ENCODE measurements at regions not wholly inside any gene's neighbourhood (a gene's known extent, or its start where the extent isn't known, plus 50 kb on each side); places are given as distances from the start of the nearest gene placed in this dataset.

DNA sequence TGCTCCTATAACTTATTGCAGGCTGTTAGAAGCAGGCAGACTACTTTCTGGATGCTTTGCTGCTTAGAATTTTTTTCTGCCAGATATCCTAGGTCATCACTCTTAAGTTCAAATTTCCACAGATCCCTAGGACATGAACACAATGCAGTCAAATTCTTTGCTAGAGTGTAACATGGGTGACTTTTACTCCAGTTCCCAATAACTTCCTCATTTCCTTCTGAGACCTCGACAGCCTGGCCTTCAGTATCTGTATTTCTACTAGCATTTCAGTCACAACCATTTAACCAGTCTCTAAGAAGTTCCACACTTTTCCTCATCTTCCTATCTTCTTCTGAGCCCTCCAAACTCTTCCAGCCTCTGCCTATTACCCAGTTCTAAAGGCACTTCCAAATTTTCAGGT is 60.4 kb upstream of the ZBED5 start:
- no peaks in the 10 kb centered on the region for H3K79me2 ChIP-seq (ENCODE audit: control insufficient read depth, insufficient read depth, low read length, poor library complexity)
- no peak overlapping the region for H3K4me2 ChIP-seq (ENCODE audit: low read length)
- H3K14ac ChIP-seq (ENCODE audit: low read length) = no peak overlapping the region
- no peak overlapping the region for H4K91ac ChIP-seq (ENCODE audit: low read depth, low read length)
- no peak overlapping the region for H4K12ac ChIP-seq (ENCODE audit: low read depth, low read length)
- no peak overlapping the region for H3K23ac ChIP-seq (ENCODE audit: low read length)
- no peak overlapping the region for H2AK5ac ChIP-seq (ENCODE audit: low read length)
- no peak overlapping the region for H2AFZ ChIP-seq (ENCODE audit: insufficient read depth, low read length, poor library complexity)
- H3K79me1 ChIP-seq (ENCODE audit: low read length) = no peaks in the 10 kb centered on the region
- DNase-seq = no peak
- no peak overlapping the region for H3K4me3 ChIP-seq (ENCODE audit: low read depth, low read length)
- no peaks in the 10 kb centered on the region for H3K4me1 ChIP-seq (ENCODE audit: control insufficient read depth in 1 of 2, insufficient read depth in 2 of 2, low read length in 2 of 2)
- no peak overlapping the region for H2BK120ac ChIP-seq (ENCODE audit: insufficient read depth, low read length, poor library complexity)
- H3K4ac ChIP-seq (ENCODE audit: low read depth, low read length) = no peak overlapping the region
- no peak overlapping the region for H2BK12ac ChIP-seq (ENCODE audit: low read length)
- no peak overlapping the region for H4K8ac ChIP-seq (ENCODE audit: low read depth, low read length)
- no peaks in the 10 kb centered on the region for H3K27me3 ChIP-seq (ENCODE audit: insufficient read depth, low read length)
- no CpG with 5 or more reads among the region's 1 CpG for WGBS (ENCODE audit: extremely low coverage, insufficient coverage, insufficient read length)
- H3K27ac ChIP-seq (ENCODE audit: low read depth, low read length) = no peak overlapping the region
- H2BK5ac ChIP-seq (ENCODE audit: low read depth, low read length, poor library complexity) = no peak overlapping the region
- H3K18ac ChIP-seq (ENCODE audit: low read length) = no peak overlapping the region
- H3K36me3 ChIP-seq (ENCODE audit: control insufficient read depth in 1 of 2, insufficient read depth in 2 of 2, low read length in 2 of 2) = no peaks in the 10 kb centered on the region
- no peak overlapping the region for H3K9ac ChIP-seq (ENCODE audit: low read length)
- H3K9me3 ChIP-seq (ENCODE audit: insufficient read depth, low read depth, low read length) = peaks cover 8% of the 10 kb centered on the region

GRCh38 chr11:10917802-10918201 is 59.9 kb upstream of the ZBED5 start:
- Histone ChIP-seq H3K9me3 (ENCODE audit: insufficient read depth, low read depth, low read length) (peaks cover 8% of the 10 kb centered on the region), H4K91ac (ENCODE audit: low read depth, low read length) (no peak overlapping the region), H3K4ac (ENCODE audit: low read depth, low read length) (no peak overlapping the region), H3K27ac (ENCODE audit: low read depth, low read length) (no peak overlapping the region), H2BK5ac (ENCODE audit: low read depth, low read length, poor library complexity) (no peak overlapping the region), H3K4me3 (ENCODE audit: low read depth, low read length) (no peak overlapping the region), H2AFZ (ENCODE audit: insufficient read depth, low read length, poor library complexity) (no peak overlapping the region), H3K18ac (ENCODE audit: low read length) (no peak overlapping the region), H3K4me2 (ENCODE audit: low read length) (no peak overlapping the region), H2BK12ac (ENCODE audit: low read length) (no peak overlapping the region), H2BK120ac (ENCODE audit: insufficient read depth, low read length, poor library complexity) (no peak overlapping the region), H3K79me2 (ENCODE audit: control insufficient read depth, insufficient read depth, low read length, poor library complexity) (no peaks in the 10 kb centered on the region), H4K8ac (ENCODE audit: low read depth, low read length) (no peak overlapping the region), H3K79me1 (ENCODE audit: low read length) (no peaks in the 10 kb centered on the region), H4K12ac (ENCODE audit: low read depth, low read length) (no peak overlapping the region), H3K27me3 (ENCODE audit: insufficient read depth, low read length) (no peaks in the 10 kb centered on the region), H3K23ac (ENCODE audit: low read length) (no peak overlapping the region), H3K14ac (ENCODE audit: low read length) (no peak overlapping the region), H2AK5ac (ENCODE audit: low read length) (no peak overlapping the region), H3K9ac (ENCODE audit: low read length) (no peak overlapping the region), H3K36me3 (ENCODE audit: control insufficient read depth in 1 of 2, insufficient read depth in 2 of 2, low read length in 2 of 2) (no peaks in the 10 kb centered on the region), H3K4me1 (ENCODE audit: control insufficient read depth in 1 of 2, insufficient read depth in 2 of 2, low read length in 2 of 2) (no peaks in the 10 kb centered on the region)
- no peak for DNase-seq
- no CpG with 5 or more reads among the region's 1 CpG for WGBS (ENCODE audit: extremely low coverage, insufficient coverage, insufficient read length)

DNA sequence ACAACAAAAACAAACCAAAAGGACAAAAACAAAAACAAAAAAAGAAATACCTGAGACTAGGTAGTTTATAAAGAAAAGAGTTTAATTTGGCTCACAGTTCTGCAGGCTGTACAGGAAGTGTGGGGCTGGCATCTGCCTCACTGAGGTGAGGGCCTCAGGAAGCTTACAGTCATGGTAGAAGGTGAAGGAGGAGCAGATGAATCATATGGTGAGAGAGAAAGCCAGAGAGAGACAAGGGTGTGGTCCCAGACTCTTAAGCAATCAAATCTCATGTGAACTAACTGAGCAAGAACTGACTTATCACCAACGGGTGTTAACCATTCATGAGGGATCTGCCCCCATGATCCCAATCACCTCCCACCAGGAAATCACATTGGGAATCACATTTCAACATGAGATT is 58.8 kb upstream of the ZBED5 start:
- H4K12ac ChIP-seq (ENCODE audit: low read depth, low read length) = no peak overlapping the region
- H4K91ac ChIP-seq (ENCODE audit: low read depth, low read length) = no peak overlapping the region
- no peak overlapping the region for H2AK5ac ChIP-seq (ENCODE audit: low read length)
- H2BK5ac ChIP-seq (ENCODE audit: low read depth, low read length, poor library complexity) = no peak overlapping the region
- H3K9ac ChIP-seq (ENCODE audit: low read length) = no peak overlapping the region
- H3K4me2 ChIP-seq (ENCODE audit: low read length) = no peak overlapping the region
- no peak for DNase-seq
- no peak overlapping the region for H4K8ac ChIP-seq (ENCODE audit: low read depth, low read length)
- no peaks in the 10 kb centered on the region for H3K4me1 ChIP-seq (ENCODE audit: control insufficient read depth in 1 of 2, insufficient read depth in 2 of 2, low read length in 2 of 2)
- no peak overlapping the region for H3K27ac ChIP-seq (ENCODE audit: low read depth, low read length)
- no peak overlapping the region for H3K18ac ChIP-seq (ENCODE audit: low read length)
- H2AFZ ChIP-seq (ENCODE audit: insufficient read depth, low read length, poor library complexity) = no peak overlapping the region
- no CpG with 5 or more reads among the region's 1 CpG for WGBS (ENCODE audit: extremely low coverage, insufficient coverage, insufficient read length)
- no peak overlapping the region for H3K4me3 ChIP-seq (ENCODE audit: low read depth, low read length)
- no peak overlapping the region for H3K14ac ChIP-seq (ENCODE audit: low read length)
- no peaks in the 10 kb centered on the region for H3K27me3 ChIP-seq (ENCODE audit: insufficient read depth, low read length)
- H3K4ac ChIP-seq (ENCODE audit: low read depth, low read length) = no peak overlapping the region
- no peaks in the 10 kb centered on the region for H3K36me3 ChIP-seq (ENCODE audit: control insufficient read depth in 1 of 2, insufficient read depth in 2 of 2, low read length in 2 of 2)
- no peak overlapping the region for H3K23ac ChIP-seq (ENCODE audit: low read length)
- no peak overlapping the region for H2BK12ac ChIP-seq (ENCODE audit: low read length)
- H3K79me1 ChIP-seq (ENCODE audit: low read length) = no peaks in the 10 kb centered on the region
- peaks cover 8% of the 10 kb centered on the region for H3K9me3 ChIP-seq (ENCODE audit: insufficient read depth, low read depth, low read length)
- no peaks in the 10 kb centered on the region for H3K79me2 ChIP-seq (ENCODE audit: control insufficient read depth, insufficient read depth, low read length, poor library complexity)
- H2BK120ac ChIP-seq (ENCODE audit: insufficient read depth, low read length, poor library complexity) = no peak overlapping the region

DNA sequence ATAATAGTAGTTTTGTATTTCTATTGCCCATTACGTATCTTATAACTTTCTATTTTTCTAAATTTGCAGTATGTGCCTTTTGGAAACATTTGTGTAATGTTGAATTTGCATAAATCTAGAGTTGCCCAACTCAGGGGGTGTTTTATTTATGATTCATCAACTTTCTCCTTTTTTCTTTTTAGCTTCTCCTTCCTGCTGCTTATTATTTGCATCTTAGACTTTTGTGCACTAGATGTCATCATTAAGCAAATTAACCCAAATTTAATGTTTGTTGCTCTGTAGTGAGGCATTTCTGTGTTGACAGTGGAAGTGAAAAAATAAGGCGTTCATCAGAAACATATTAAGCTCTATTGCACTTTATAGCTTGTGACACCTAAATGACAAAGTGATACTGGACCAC is 56.2 kb upstream of the ZBED5 start:
- H4K12ac ChIP-seq (ENCODE audit: low read depth, low read length) = no peak overlapping the region
- no peak overlapping the region for H3K9ac ChIP-seq (ENCODE audit: low read length)
- no CpG with 5 or more reads among the region's 2 CpGs for WGBS (ENCODE audit: extremely low coverage, insufficient coverage, insufficient read length)
- H3K27ac ChIP-seq (ENCODE audit: low read depth, low read length) = no peak overlapping the region
- no peaks in the 10 kb centered on the region for H3K27me3 ChIP-seq (ENCODE audit: insufficient read depth, low read length)
- peaks cover 8% of the 10 kb centered on the region for H3K9me3 ChIP-seq (ENCODE audit: insufficient read depth, low read depth, low read length)
- H3K36me3 ChIP-seq (ENCODE audit: control insufficient read depth in 1 of 2, insufficient read depth in 2 of 2, low read length in 2 of 2) = no peaks in the 10 kb centered on the region
- H3K4me2 ChIP-seq (ENCODE audit: low read length) = no peak overlapping the region
- H3K4ac ChIP-seq (ENCODE audit: low read depth, low read length) = no peak overlapping the region
- H3K23ac ChIP-seq (ENCODE audit: low read length) = no peak overlapping the region
- H2AFZ ChIP-seq (ENCODE audit: insufficient read depth, low read length, poor library complexity) = no peak overlapping the region
- no peak overlapping the region for H2BK12ac ChIP-seq (ENCODE audit: low read length)
- H3K4me1 ChIP-seq (ENCODE audit: control insufficient read depth in 1 of 2, insufficient read depth in 2 of 2, low read length in 2 of 2) = no peaks in the 10 kb centered on the region
- no peaks in the 10 kb centered on the region for H3K79me1 ChIP-seq (ENCODE audit: low read length)
- H3K79me2 ChIP-seq (ENCODE audit: control insufficient read depth, insufficient read depth, low read length, poor library complexity) = no peaks in the 10 kb centered on the region
- H2AK5ac ChIP-seq (ENCODE audit: low read length) = no peak overlapping the region
- no peak overlapping the region for H4K91ac ChIP-seq (ENCODE audit: low read depth, low read length)
- no peak overlapping the region for H3K14ac ChIP-seq (ENCODE audit: low read length)
- no peak overlapping the region for H3K4me3 ChIP-seq (ENCODE audit: low read depth, low read length)
- no peak overlapping the region for H2BK5ac ChIP-seq (ENCODE audit: low read depth, low read length, poor library complexity)
- H2BK120ac ChIP-seq (ENCODE audit: insufficient read depth, low read length, poor library complexity) = no peak overlapping the region
- DNase-seq = no peak
- no peak overlapping the region for H4K8ac ChIP-seq (ENCODE audit: low read depth, low read length)
- no peak overlapping the region for H3K18ac ChIP-seq (ENCODE audit: low read length)

Measured in trophoblast cell (in vitro differentiated cells and primary cell).